ENCODE measurements at regions not wholly inside any gene's neighbourhood (a gene's known extent, or its start where the extent isn't known, plus 50 kb on each side); places are given as distances from the start of the nearest gene placed in this dataset.

DNA sequence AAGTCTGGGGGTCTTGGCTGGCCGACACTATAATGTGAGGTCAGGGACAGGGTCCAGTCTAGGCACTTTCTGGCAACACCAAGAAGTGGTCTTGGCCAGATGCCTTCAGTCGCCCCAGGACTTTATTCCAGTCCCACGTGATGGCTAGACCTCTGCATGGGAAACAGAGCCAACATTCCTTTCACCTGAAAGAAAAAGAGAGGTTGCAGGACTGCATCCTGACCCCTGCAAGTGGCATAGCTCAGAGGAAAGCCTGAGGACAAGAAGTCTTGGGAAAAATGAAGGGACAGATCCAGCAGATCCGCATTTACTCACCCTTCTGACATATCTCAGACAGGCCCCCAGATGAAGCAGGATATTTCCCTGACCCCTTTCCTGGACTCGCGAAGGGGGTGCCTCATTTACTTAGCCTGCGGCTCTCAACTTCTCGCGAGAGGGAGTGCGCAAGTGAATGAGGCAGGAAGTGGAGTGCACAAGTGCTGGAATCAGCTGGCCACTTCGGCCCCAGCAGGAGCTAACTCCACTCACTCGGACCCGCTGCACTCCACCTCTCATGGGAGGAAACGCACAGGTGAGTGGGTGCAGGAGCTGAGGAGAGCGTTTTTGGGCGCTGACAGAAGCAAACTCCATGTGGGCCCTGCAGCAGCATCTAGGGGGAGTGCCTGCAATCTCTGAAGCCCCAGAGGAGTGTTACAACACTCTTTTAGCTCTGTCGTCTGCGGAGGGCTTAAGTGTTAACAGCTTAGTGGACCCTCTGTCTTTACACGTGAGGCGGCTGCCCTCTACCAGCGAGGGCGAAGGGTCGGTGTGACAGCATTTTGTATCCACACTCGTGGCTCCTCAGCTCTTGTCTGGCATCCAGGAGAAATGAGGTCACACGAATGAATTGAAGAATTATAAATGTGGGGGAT, 916.2 kb upstream of the GHITM start:
- Histone ChIP-seq H3K4me1 (no peaks in the 10 kb centered on the region), H3K27ac (no peak overlapping the region), H3K27me3 (no peaks in the 10 kb centered on the region), H3K9me3 (no peaks in the 10 kb centered on the region), H3K4me3 (no peak overlapping the region), H3K36me3 (no peaks in the 10 kb centered on the region)
- TF ChIP-seq, protein P1, sequence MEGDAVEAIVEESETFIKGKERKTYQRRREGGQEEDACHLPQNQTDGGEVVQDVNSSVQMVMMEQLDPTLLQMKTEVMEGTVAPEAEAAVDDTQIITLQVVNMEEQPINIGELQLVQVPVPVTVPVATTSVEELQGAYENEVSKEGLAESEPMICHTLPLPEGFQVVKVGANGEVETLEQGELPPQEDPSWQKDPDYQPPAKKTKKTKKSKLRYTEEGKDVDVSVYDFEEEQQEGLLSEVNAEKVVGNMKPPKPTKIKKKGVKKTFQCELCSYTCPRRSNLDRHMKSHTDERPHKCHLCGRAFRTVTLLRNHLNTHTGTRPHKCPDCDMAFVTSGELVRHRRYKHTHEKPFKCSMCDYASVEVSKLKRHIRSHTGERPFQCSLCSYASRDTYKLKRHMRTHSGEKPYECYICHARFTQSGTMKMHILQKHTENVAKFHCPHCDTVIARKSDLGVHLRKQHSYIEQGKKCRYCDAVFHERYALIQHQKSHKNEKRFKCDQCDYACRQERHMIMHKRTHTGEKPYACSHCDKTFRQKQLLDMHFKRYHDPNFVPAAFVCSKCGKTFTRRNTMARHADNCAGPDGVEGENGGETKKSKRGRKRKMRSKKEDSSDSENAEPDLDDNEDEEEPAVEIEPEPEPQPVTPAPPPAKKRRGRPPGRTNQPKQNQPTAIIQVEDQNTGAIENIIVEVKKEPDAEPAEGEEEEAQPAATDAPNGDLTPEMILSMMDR (IDR thresholded peaks at IDR 0.05) = no peak
- TF ChIP-seq POLR2A (IDR thresholded peaks at IDR 0.05) (no peak), POLR2AphosphoS5 (IDR thresholded peaks at IDR 0.05; ENCODE audit: insufficient read depth in 1 of 2, low read depth in 1 of 2) (no peak)
- intact Hi-C loops (cut with DNase I) = no loop called here
- no peak for DNase-seq (ENCODE audit: extremely low spot score in 2 of 2)

DNA sequence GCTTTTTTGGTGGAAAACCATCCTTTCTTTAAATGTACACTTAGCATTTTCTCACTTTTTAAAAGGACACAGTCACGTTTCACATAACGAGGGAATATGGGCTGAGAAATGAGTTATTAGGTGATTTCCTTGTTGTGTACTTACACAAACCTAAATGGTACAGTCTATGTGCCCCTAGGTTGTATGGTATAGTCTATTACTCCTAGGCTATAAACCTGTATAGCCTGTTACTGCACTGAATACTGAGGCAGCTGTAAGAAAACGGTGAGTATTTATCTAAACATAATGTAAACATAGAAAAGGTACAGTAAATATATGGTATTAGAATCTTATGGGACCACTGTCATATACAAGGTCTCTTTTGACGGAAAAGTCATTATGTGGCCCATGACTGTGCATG, 913.5 kb upstream of the GHITM start:
- no peak overlapping the region for H3K27ac ChIP-seq
- no peak overlapping the region for H3K4me3 ChIP-seq
- H3K9me3 ChIP-seq = no peaks in the 10 kb centered on the region
- no peaks in the 10 kb centered on the region for H3K4me1 ChIP-seq
- H3K36me3 ChIP-seq = no peaks in the 10 kb centered on the region
- TF ChIP-seq POLR2AphosphoS5 (IDR thresholded peaks at IDR 0.05; ENCODE audit: insufficient read depth in 1 of 2, low read depth in 1 of 2) (no peak), POLR2A (IDR thresholded peaks at IDR 0.05) (no peak)
- TF ChIP-seq, protein P1 (IDR thresholded peaks at IDR 0.05) = no peak
- DNase-seq (ENCODE audit: extremely low spot score in 2 of 2) = no peak
- intact Hi-C loops (cut with DNase I) = no loop called here
- H3K27me3 ChIP-seq = no peaks in the 10 kb centered on the region

DNA sequence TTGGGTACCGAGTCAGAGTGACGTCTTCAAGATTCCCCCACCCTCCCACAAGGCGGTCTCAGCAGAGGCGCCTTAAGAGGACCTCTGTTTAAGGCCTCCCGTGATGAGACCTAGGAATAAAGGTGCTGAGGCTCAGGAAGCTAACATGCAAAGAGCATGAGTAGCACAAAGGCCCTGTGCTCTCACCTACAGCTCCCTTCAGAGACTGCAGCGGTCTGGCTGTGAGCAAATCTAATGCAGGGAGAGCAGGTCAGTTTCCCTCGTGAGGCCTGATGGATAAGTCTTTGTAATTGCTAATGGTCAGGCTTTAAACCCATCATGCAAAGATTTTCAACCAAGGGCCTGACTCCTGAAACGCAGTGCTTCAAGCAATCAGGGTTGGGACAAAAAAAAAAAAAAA, 909.3 kb upstream of the GHITM start:
- DNase-seq (ENCODE audit: extremely low spot score in 2 of 2) = no peak
- H3K9me3 ChIP-seq = no peaks in the 10 kb centered on the region
- H3K4me1 ChIP-seq = no peaks in the 10 kb centered on the region
- H3K4me3 ChIP-seq = no peak overlapping the region
- H3K27ac ChIP-seq = no peak overlapping the region
- TF ChIP-seq POLR2A (IDR thresholded peaks at IDR 0.05) (no peak), POLR2AphosphoS5 (IDR thresholded peaks at IDR 0.05; ENCODE audit: insufficient read depth in 1 of 2, low read depth in 1 of 2) (no peak)
- TF ChIP-seq, protein P1 (IDR thresholded peaks at IDR 0.05) = no peak
- H3K36me3 ChIP-seq = no peaks in the 10 kb centered on the region
- no peaks in the 10 kb centered on the region for H3K27me3 ChIP-seq
- intact Hi-C loops (cut with DNase I) = no loop called here

DNA sequence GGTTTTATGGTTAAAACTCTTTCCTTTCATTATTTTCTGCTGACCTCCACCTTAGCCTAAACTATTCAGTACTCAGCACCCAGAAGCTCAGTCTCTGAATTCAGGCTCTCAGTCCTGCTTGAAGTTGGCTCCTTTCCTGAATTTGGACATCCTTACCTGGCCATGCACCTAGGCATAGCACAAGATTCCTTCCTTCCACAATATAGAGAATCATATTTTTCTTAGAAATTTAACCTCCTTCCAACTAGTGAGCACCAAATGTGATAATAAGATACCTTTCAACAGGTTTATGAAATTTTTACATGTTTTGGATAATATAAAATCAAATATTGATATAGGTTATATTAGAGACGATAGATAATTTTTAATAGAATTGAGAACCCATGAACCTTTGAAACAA, 905.6 kb upstream of the GHITM start:
- no peak overlapping the region for H3K4me3 ChIP-seq

More for the DNA sequence above, 905.6 kb upstream of the GHITM start:
- TF ChIP-seq POLR2A (IDR thresholded peaks at IDR 0.05) = no peak
- TF ChIP-seq, protein P1 (IDR thresholded peaks at IDR 0.05) = no peak
- TF ChIP-seq POLR2AphosphoS5 (IDR thresholded peaks at IDR 0.05; ENCODE audit: insufficient read depth in 1 of 2, low read depth in 1 of 2) = no peak
- Histone ChIP-seq H3K36me3 (no peaks in the 10 kb centered on the region), H3K4me1 (no peaks in the 10 kb centered on the region), H3K27me3 (no peaks in the 10 kb centered on the region), H3K9me3 (no peaks in the 10 kb centered on the region), H3K27ac (no peak overlapping the region)
- intact Hi-C loops (cut with DNase I) = no loop called here
- DNase-seq (ENCODE audit: extremely low spot score in 2 of 2) = no peak

Data from vagina (tissue), 2 donors.